ENCODE measurements at regions not wholly inside any gene's neighbourhood (a gene's known extent, or its start where the extent isn't known, plus 50 kb on each side); places are given as distances from the start of the nearest gene placed in this dataset.

- ATAC-seq (no peak), DNase-seq (no peak)
- no peak for TF ChIP-seq CTCF (IDR thresholded peaks at IDR 0.05)
Measured at GRCh38 chr5:91607675-91608074, 224.6 kb upstream of the ARRDC3 start.

GRCh38 chr5:91599863-91600262 is 216.7 kb upstream of the ARRDC3 start:
- TF ChIP-seq CTCF (IDR thresholded peaks at IDR 0.05), result no peak
- no peak overlapping the region for H3K4me3 ChIP-seq

More at GRCh38 chr5:91607675-91608074, 224.6 kb upstream of the ARRDC3 start:
- intact Hi-C loops (cut with DNase I, micrococcal nuclease), result no loop called here
- Histone ChIP-seq H3K4me1 (ENCODE audit: low read depth) (no peaks in the 10 kb centered on the region), H3K36me3 (ENCODE audit: low read depth) (no peaks in the 10 kb centered on the region), H3K4me3 (no peak overlapping the region), H3K9me3 (no peaks in the 10 kb centered on the region)

GRCh38 chr5:91598216-91598615 is 215.1 kb upstream of the ARRDC3 start:
- Histone ChIP-seq H3K4me1 (ENCODE audit: low read depth) (no peaks in the 10 kb centered on the region), H3K4me3 (no peak overlapping the region), H3K9me3 (peaks cover 8% of the 10 kb centered on the region), H3K36me3 (ENCODE audit: low read depth) (no peaks in the 10 kb centered on the region)
- no peak for ATAC-seq
- intact Hi-C loops (cut with DNase I, micrococcal nuclease), result no loop called here
- no peak for DNase-seq
- TF ChIP-seq CTCF (IDR thresholded peaks at IDR 0.05), result no peak

More at GRCh38 chr5:91599863-91600262, 216.7 kb upstream of the ARRDC3 start:
- DNase-seq (no peak), ATAC-seq (no peak)
- intact Hi-C loops (cut with DNase I, micrococcal nuclease), result no loop called here
- Histone ChIP-seq H3K4me1 (ENCODE audit: low read depth) (no peaks in the 10 kb centered on the region), H3K9me3 (no peaks in the 10 kb centered on the region), H3K36me3 (ENCODE audit: low read depth) (no peaks in the 10 kb centered on the region)

- no peak for TF ChIP-seq CTCF (IDR thresholded peaks at IDR 0.05)
- intact Hi-C loops (cut with DNase I, micrococcal nuclease), result no loop called here
- ATAC-seq (no peak), DNase-seq (no peak)
- Histone ChIP-seq H3K4me1 (ENCODE audit: low read depth) (no peaks in the 10 kb centered on the region), H3K9me3 (peaks cover 32% of the 10 kb centered on the region), H3K4me3 (no peak overlapping the region), H3K36me3 (ENCODE audit: low read depth) (no peaks in the 10 kb centered on the region)
Measured at GRCh38 chr5:91595424-91595823, 212.3 kb upstream of the ARRDC3 start.

GRCh38 chr5:91591076-91591475 is 208.0 kb upstream of the ARRDC3 start:
- ATAC-seq (no peak), DNase-seq (no peak)
- no peak overlapping the region for H3K4me3 ChIP-seq
- H3K9me3 ChIP-seq, result peaks cover 41% of the 10 kb centered on the region
- no peaks in the 10 kb centered on the region for H3K4me1 ChIP-seq (ENCODE audit: low read depth)
- no peak for TF ChIP-seq CTCF (IDR thresholded peaks at IDR 0.05)
- no peaks in the 10 kb centered on the region for H3K36me3 ChIP-seq (ENCODE audit: low read depth)
- intact Hi-C loops (cut with DNase I, micrococcal nuclease), result no loop called here

GRCh38 chr5:91586232-91586631 is 203.1 kb upstream of the ARRDC3 start:
- H3K4me3 ChIP-seq, result no peak overlapping the region
- TF ChIP-seq CTCF (IDR thresholded peaks at IDR 0.05), result no peak
- H3K36me3 ChIP-seq (ENCODE audit: low read depth), result no peaks in the 10 kb centered on the region
- H3K4me1 ChIP-seq (ENCODE audit: low read depth), result no peaks in the 10 kb centered on the region
- DNase-seq, result no peak
- no peak for ATAC-seq
- intact Hi-C loops (cut with DNase I, micrococcal nuclease), result no loop called here
- peaks cover 17% of the 10 kb centered on the region for H3K9me3 ChIP-seq

Data from mucosa of descending colon (tissue), 3 donors.